Astrocyte (in vitro differentiated cells and primary cell): ENCODE measurements at regions not wholly inside any gene's neighbourhood (a gene's known extent, or its start where the extent isn't known, plus 50 kb on each side); places are given as distances from the start of the nearest gene placed in this dataset.

Source experiments
- DNase-seq: peaks from one replicate; pipeline ENCODE4 v3.0.0-alpha.2; 2010; ENCODE audit warnings: low read depth
- FAIRE-seq: peaks from 2 replicates; lab custom pipeline; 2011; peaks lifted over from hg19 to GRCh38; lab: Jason Lieb, UNC
- H2AFZ ChIP-seq: 2 replicates; pipeline ENCODE4 v1.6.0; 2012; ENCODE audit warnings: low read depth, low read length, inconsistent platforms
- H3K27ac ChIP-seq: 2 replicates; pipeline ENCODE4 v1.5.1; 2011; ENCODE audit warnings: low read depth, low read length, inconsistent platforms
- H3K27me3 ChIP-seq: 2 replicates; pipeline ENCODE4 v1.6.0; 2011; ENCODE audit warnings: low read length, inconsistent platforms; ENCODE audit not compliant: insufficient read depth
- H3K36me3 ChIP-seq: 2 replicates; pipeline ENCODE4 v1.5.1; 2011; ENCODE audit warnings: low read length, inconsistent platforms; ENCODE audit not compliant: insufficient read depth
- H3K4me1 ChIP-seq: 2 replicates; pipeline ENCODE4 v1.5.1; 2011; ENCODE audit warnings: low read length, inconsistent platforms; ENCODE audit not compliant: insufficient read depth
- H3K4me2 ChIP-seq: 2 replicates; pipeline ENCODE4 v1.6.0; 2012; ENCODE audit warnings: low read length, inconsistent platforms
- H3K4me3 ChIP-seq: 2 replicates; pipeline ENCODE4 v1.5.1; 2011; ENCODE audit warnings: low read depth, mild to moderate bottlenecking, low read length, inconsistent platforms; ENCODE audit not compliant: insufficient read depth
- H3K79me2 ChIP-seq: 2 replicates; pipeline ENCODE4 v1.6.0; 2012; ENCODE audit warnings: mild to moderate bottlenecking, low read length, inconsistent platforms; ENCODE audit not compliant: insufficient read depth
- H3K9ac ChIP-seq: 2 replicates; pipeline ENCODE4 v1.6.0; 2012; ENCODE audit warnings: mild to moderate bottlenecking, low read length, inconsistent platforms
- H3K9me3 ChIP-seq: 2 replicates; pipeline ENCODE4 v1.5.1; 2012; ENCODE audit warnings: low read depth, mild to moderate bottlenecking, low read length, inconsistent platforms; ENCODE audit not compliant: insufficient read depth
- H4K20me1 ChIP-seq: 2 replicates; pipeline ENCODE4 v1.6.0; 2012; ENCODE audit warnings: low read length, inconsistent platforms; ENCODE audit not compliant: insufficient read depth
- H3K27ac Mint-ChIP-seq: one replicate; pipeline ENCODE4 v1.8.0; 2021; ENCODE audit warnings: mild to moderate bottlenecking, mixed read lengths; ENCODE audit not compliant: unreplicated experiment
- H3K27me3 Mint-ChIP-seq: one replicate; pipeline ENCODE4 v1.8.0; 2021; ENCODE audit warnings: low read depth, mixed read lengths; ENCODE audit not compliant: unreplicated experiment
- H3K36me3 Mint-ChIP-seq: one replicate; pipeline ENCODE4 v1.8.0; 2021; ENCODE audit warnings: low read depth, mixed read lengths; ENCODE audit not compliant: unreplicated experiment
- H3K4me1 Mint-ChIP-seq: one replicate; pipeline ENCODE4 v1.8.0; 2021; ENCODE audit warnings: low read depth, mixed read lengths; ENCODE audit not compliant: unreplicated experiment
- H3K4me3 Mint-ChIP-seq: one replicate; pipeline ENCODE4 v1.8.0; 2021; ENCODE audit warnings: mild to moderate bottlenecking, moderate library complexity, mixed read lengths; ENCODE audit not compliant: unreplicated experiment
- H3K9me3 Mint-ChIP-seq: one replicate; pipeline ENCODE4 v1.8.0; 2021; ENCODE audit warnings: mild to moderate bottlenecking, mixed read lengths; ENCODE audit not compliant: unreplicated experiment
- CTCF ChIP-seq: IDR thresholded peaks from 2 replicates; pipeline ENCODE4 v1.5.1; 2011; ENCODE audit warnings: low read depth, mild to moderate bottlenecking, inconsistent platforms, low read length, moderate library complexity; ENCODE audit not compliant: insufficient read depth
- EZH2 ChIP-seq: IDR thresholded peaks from 2 replicates; pipeline ENCODE4 v1.6.1; 2012; ENCODE audit warnings: mild to moderate bottlenecking, low read length, inconsistent platforms; ENCODE audit not compliant: insufficient read depth

- Histone ChIP-seq H3K27ac (no peak overlapping the region), H3K4me1 (no peaks in the 10 kb centered on the region), H3K9me3 (peaks cover 7% of the 10 kb centered on the region), H3K4me2 (no peak overlapping the region), H2AFZ (no peak overlapping the region), H3K27me3 (no peaks in the 10 kb centered on the region), H3K9ac (no peak overlapping the region), H4K20me1 (no peaks in the 10 kb centered on the region), H3K36me3 (no peaks in the 10 kb centered on the region), H3K4me3 (no peak overlapping the region), H3K79me2 (no peaks in the 10 kb centered on the region)
- Mint-ChIP-seq H3K4me3 (no peak overlapping the region), H3K9me3 (peaks cover 11% of the 10 kb centered on the region), H3K27ac (no peak overlapping the region), H3K4me1 (no peaks in the 10 kb centered on the region), H3K27me3 (no peaks in the 10 kb centered on the region), H3K36me3 (no peaks in the 10 kb centered on the region)
- TF ChIP-seq CTCF (no peak), EZH2 (no peak)
- no peak for FAIRE-seq
- no peak for DNase-seq
These were observed 870.0 kb downstream of the LRRIQ3 start for GRCh38 chr1:73327998-73328397.

- Histone ChIP-seq H2AFZ (no peak overlapping the region), H3K9me3 (peaks cover 7% of the 10 kb centered on the region), H3K9ac (no peak overlapping the region), H3K36me3 (no peaks in the 10 kb centered on the region), H4K20me1 (no peaks in the 10 kb centered on the region), H3K4me2 (no peak overlapping the region), H3K27ac (no peak overlapping the region), H3K79me2 (no peaks in the 10 kb centered on the region), H3K4me1 (no peaks in the 10 kb centered on the region), H3K4me3 (no peak overlapping the region), H3K27me3 (no peaks in the 10 kb centered on the region)
- no peak for TF ChIP-seq CTCF
- TF ChIP-seq EZH2 = no peak
- no peaks in the 10 kb centered on the region for H3K27me3 Mint-ChIP-seq
- H3K4me1 Mint-ChIP-seq = no peaks in the 10 kb centered on the region
- H3K4me3 Mint-ChIP-seq = no peak overlapping the region
- FAIRE-seq (no peak), DNase-seq (no peak)
- peaks cover 8% of the 10 kb centered on the region for H3K9me3 Mint-ChIP-seq
- H3K27ac Mint-ChIP-seq = peak overlapping the region; percentile 36
- H3K36me3 Mint-ChIP-seq = no peaks in the 10 kb centered on the region
These were observed 870.7 kb downstream of the LRRIQ3 start for GRCh38 chr1:73327180-73327793.

- Histone ChIP-seq H2AFZ (no peak overlapping the region), H3K9me3 (peaks cover 7% of the 10 kb centered on the region), H3K9ac (no peak overlapping the region), H4K20me1 (no peaks in the 10 kb centered on the region), H3K27me3 (no peaks in the 10 kb centered on the region), H3K4me2 (no peak overlapping the region), H3K36me3 (no peaks in the 10 kb centered on the region), H3K79me2 (no peaks in the 10 kb centered on the region), H3K4me3 (no peak overlapping the region), H3K4me1 (no peaks in the 10 kb centered on the region), H3K27ac (no peak overlapping the region)
- Mint-ChIP-seq H3K4me3 (no peak overlapping the region), H3K36me3 (no peaks in the 10 kb centered on the region), H3K27ac (no peak overlapping the region), H3K9me3 (peaks cover 8% of the 10 kb centered on the region), H3K27me3 (no peaks in the 10 kb centered on the region), H3K4me1 (no peaks in the 10 kb centered on the region)
- no peak for TF ChIP-seq EZH2
- TF ChIP-seq CTCF = no peak
- DNase-seq (no peak), FAIRE-seq (no peak)
These were observed 871.3 kb downstream of the LRRIQ3 start for GRCh38 chr1:73326663-73327062.
